Activated T-cell treated with anti-CD3 and anti-CD28 coated beads, Interleukin-2, amount 50 U/mL, for 48 hours (primary cell): ENCODE measurements at regions not wholly inside any gene's neighbourhood (a gene's known extent, or its start where the extent isn't known, plus 50 kb on each side); places are given as distances from the start of the nearest gene placed in this dataset.

ENCODE experiments used
- DNase-seq, 2 experiments: peaks; one replicate each; pipeline ENCODE4 v3.0.0-alpha.2; 2020

DNA sequence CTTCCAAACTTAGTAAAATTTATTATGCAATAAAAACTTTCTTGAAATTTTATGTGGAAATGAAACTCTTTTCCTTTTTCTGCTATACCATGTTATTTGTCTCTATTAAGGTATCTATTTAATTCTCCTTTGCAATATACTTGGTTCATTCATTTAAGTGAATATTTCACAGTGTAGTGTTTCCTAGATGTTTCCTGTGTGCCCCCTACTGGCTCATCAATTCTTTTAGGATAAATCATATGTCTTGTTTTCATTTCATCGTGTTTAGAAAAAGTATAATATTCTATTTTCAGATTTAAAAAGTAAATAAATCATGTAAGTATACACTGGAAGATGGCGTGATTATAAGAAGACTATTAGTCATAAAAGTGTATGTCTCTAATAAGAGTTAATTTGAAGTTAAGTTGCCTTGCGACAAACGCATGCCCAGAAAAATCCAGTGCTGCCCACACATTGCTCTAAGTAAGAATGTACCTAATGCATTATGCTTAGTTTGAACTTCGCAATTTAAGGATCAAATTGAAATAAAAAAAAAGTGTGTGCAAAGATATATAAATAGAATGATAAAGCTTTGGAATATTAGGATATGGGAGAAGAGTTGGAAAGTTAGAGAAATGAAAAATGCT lies 525.4 kb downstream of the KCNJ3 start:
- DNase-seq: no peak

DNA sequence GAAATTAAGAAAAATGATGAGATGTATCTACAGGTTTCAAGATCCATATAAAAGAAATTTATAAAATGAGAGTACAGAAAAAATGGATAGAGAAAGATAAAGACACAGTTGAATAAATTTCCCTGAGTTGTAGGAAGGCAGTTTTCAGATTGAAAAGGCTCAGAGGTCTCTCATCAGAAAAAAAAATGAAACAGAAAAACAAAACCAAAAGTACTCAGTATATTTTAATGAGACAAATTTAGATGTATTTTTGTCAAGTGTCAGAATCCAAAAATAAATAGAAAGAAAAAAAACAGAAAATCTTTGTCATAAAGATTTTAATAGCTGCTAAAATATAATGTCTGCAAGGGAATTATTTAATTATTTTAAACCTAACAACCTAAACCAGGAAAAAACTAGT lies 520.5 kb downstream of the KCNJ3 start:
- DNase-seq: no peak

DNA sequence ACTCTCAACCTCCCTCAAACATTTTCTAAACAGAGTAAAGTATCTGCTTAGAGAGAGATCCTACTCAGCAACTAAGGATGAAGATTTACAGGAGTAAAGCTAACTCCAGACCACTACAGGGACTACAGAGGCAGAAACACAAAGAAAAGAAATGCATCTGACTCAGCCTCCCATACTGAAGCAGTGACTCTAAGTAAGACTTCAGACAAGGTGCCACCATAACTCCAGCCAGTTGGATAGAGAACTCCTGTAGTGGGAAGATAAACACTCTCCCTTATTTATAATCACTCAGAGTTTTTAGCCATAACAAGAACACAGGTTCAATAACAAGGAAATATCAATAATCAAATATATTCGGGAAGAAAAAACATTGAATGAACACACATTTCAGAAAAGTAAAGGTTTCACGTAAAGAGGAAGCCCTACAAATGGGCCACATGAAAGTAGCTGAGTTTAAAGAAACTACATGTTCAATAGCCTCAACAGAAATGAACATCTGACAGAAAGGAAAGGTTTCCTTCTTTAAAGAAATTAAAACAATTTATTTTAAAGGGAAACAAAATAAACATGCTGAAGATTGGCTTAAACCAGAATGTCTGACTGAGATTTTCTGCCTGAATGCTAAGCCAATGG lies 519.9 kb downstream of the KCNJ3 start:
- DNase-seq: no peak

DNA sequence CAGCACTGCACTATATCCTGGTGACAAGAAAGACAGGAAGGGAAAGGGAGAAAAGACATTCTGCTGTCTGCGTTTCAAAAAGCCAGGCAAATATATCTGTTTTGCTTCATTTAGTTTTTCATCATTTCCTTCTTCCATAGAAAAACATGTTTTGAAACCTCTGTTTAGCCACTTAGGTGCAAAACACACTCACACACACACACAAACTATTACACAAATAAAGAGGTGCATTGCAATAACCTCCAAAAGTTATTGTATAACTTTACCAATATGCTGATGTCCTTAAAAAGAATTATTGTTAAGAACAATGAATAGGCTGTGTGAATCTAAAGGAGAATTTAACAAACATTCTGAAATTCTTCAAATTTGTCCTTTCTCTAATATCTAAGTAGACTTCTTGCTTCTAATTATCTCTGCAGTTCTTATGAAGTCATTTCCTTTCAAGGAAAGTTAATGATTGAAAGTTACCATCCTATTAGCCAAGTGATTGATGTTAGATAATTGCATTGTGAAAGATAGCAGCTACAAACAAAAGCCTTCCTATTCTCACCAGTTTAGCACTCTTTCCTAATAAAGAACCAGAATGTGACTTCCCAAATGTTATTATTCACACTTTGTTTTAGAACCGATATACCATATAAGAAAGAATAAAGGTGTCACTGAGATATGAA lies 516.7 kb downstream of the KCNJ3 start:
- DNase-seq: no peak

DNA sequence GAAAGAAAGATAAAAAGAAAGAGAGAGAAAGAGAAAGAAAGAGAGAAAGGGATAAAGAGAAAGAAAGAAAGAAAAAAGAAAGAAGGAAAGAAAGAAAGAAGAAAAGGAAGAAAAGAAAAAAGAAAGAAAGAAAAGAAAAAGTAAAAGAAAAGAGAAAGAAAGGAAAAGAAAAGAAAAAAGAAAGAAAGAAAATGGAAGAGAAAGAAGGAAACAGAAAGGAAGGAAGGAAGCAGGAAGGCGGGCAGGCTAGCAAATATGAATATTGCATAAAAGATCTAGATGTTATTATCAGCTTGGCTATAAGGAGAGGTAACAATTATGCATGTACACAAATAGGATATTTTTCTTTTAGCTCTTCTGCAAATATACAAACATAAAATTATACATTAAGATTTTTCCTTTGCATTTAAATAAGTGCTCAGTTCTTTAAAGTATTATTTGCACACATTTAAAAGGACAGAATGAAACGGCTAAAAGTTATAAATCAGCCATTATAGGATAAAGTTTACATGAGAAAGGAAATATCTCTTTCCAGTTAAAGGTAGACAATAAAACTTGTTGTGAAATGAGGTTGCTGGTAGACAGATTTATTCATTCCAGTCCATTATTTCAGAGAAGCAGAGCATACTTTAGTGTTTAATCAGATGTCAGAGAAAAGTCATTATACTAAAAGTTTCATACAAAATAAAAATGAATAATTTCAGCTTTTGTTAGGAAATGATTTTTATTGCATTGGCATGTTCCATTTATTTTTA lies 511.4 kb downstream of the KCNJ3 start:
- DNase-seq: no peak

DNA sequence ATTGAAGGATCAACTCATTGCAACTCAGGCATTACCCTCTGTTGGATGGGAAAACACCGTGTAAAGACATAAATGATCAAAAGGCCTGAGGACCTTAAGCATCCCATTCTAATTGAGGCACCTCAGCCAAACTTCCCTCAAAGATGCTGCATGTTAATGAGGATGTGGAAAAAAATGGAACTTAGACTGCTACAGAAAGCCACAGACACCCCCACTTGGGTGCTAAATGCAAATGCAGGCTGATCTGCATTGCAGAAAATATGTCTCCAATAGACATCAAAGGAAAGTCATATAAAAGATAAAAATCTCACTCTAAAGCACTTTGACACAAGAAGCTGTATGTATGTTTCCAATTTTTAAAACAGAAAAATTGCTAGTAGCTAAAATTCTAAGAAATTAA lies 504.7 kb downstream of the KCNJ3 start:
- no peak for DNase-seq

DNA sequence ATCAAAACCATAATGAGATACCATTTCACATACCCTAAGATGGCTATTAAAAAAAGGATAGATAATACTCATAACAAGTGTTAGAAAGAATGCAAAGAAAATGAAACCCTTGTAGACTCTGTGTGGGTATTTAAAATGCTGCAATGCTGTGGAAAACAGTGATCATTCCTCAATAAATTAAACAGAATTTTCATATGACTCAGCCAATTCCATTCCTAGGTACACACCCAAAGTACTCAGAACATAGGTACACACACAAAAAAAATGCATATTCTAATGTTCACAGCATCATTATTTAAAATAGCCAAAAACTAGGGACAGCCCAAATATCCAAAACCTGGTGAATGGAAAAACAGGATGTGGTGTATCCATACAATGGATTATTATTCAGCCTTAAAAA lies 502.3 kb downstream of the KCNJ3 start:
- no peak for DNase-seq

DNA sequence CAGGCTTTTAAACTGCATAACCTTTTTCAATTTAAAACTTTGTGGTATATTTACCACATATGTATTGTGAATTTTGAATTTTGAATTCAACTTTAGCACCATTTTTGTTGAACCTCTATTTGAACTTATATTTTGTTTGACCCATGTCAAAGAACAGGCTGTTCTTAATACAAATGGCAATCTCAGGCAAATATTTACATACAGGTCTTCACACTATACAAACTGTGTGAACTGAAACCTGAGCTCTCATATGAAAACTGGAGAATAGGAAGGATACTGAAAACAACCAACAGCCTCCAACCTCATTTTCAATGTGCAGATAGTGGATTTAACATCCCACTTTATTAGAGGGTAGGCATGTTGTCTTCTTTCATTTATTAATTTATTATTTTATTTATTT lies 491.8 kb downstream of the KCNJ3 start:
- DNase-seq: no peak

DNA sequence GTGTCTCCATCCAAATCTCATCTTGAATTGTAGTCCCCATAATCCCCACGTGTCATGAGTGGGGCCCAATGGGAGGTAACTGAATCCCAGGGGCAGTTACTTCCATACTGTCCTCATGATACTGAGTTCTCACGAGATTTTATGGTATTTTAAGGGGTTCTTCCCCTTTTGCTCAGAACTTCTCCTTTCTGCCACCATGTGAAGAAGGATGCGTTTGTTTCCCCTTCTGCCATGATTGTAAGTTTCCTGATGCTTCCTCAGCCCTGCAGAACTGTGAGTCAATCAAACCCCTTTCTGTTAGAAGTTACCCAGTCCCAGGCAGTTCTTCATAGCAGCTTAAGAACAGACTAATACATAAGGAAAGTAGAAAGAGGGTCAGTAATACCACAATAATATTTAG lies 480.4 kb downstream of the KCNJ3 start:
- DNase-seq: no peak

DNA sequence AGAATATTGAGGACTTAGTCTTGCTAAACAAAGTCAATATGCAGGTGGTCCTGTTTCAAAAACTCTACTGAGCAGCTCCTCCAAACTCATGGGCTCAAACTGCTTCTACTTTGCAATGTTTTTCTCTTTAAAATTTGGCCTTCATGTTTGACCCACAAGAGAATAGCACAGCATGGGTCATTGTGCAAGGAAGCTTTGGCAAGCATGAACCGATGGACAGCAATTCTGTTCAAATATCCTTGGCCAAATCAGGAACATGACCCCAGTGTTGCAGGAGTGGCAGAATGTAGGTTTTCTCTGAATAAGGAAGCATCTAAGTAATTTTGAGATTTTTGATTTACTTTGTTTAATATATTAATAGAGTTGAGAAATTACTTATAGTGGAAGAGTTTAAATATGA lies 477.9 kb downstream of the KCNJ3 start:
- no peak for DNase-seq

DNA sequence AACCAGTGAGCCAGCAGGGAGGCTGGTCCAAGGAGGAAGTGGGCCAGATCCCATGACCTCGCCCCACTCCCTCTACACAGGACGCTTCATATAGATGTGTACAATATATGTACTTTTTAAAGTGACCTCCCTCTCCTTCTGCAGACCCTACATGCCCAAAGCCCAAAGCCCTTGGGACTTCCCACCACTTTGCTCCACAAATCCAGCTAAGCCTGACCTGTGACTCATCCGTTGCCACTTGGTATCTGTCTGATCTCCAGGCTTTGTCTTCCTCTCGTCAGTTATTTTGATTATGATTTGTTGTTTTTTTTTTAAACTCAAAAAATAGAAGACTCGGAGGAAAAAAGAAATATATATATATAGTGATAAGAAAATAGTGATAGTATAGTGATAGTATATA lies 470.8 kb downstream of the KCNJ3 start:
- DNase-seq: no peak

DNA sequence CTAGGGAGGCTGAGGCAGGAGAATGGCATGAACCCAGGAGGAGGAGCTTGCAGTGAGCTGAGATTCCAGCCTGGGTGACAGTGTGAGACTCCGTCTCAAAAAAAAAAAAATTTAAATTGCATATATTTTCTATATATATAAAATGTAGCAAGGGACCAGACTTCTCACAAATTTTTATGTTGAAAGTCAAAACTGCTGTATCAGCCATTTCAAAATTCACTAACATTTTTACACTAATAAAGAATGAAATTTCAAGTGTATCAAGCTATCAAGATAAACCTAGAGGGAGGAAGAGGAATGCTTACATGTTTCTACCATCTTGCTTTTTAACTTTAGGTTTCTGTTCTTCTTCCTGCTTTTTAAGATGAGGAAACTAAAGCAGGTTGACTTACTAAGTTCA lies 464.0 kb downstream of the KCNJ3 start:
- no peak for DNase-seq

DNA sequence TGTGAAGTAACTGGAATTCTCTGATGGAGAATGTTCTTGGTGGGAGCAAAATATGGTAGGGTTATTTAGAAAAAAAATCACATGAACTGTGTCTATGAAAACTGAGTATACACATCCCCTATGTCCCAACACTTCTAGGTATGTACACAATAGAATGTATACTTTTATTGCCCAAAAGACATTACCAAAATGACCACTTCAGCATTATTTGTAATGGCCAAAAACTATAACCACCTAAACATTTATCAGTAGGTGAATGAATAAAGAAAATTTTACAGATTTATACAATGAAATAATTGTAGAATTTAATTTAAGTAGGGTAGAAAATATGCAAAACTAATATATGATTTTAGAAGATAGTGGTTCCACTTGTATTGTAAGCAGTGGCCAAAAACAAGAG lies 462.8 kb downstream of the KCNJ3 start:
- no peak for DNase-seq

DNA sequence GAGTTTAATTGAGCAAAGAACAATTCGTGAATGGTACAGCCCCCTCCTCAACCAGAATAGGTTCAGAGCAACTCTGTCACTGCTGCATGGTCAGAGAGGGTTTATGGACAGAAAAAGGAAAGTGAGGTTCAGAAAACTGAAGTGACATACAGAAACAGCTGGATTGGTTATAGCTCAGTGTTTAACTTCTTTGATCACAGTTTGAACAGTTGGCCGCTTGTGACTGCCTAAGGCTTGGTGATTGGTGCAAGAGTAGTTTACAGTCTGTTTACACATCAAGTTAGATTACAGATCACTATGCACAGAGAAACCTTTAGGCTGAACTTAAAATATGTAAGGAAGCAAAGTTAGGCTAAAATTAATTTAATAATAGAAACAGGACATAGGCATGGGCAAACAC lies 459.2 kb downstream of the KCNJ3 start:
- no peak for DNase-seq

DNA sequence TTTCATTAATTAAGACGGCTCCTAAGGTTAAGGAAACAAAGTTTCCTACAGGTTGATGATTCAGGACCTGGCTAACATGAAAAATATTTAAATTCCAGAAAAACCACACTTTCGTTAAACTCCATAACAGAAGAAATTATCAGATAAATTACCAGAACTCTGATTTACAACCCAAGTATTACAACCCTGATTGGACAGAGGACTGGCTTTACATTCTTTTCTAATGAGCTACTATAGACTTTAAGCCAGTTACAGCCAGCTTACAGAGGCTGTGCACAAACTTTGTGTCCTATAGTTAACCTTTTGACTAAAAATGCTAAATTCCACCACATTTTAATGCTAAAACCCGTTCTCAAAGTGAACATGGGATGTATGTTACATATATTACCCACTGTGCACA lies 458.6 kb downstream of the KCNJ3 start:
- no peak for DNase-seq

DNA sequence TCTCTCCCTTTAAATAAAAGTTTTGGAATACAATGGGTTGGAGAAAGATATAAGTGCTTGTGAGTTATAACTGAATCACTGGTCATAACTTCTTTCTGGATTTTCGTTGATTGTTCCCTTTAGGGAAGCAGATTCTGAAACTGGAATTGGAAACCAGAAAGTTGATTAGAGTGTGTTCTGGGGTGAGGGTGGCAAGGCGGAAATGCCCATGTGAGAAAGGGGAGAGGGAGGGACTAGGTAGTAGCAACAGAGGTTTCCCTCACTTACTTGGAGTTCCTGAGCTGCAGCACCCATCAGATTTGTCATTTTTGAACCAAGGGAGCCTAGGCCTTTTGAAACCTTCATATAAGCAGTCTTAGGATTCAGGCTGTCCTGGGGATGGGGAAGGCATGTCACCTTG lies 453.4 kb downstream of the KCNJ3 start:
- no peak for DNase-seq

DNA sequence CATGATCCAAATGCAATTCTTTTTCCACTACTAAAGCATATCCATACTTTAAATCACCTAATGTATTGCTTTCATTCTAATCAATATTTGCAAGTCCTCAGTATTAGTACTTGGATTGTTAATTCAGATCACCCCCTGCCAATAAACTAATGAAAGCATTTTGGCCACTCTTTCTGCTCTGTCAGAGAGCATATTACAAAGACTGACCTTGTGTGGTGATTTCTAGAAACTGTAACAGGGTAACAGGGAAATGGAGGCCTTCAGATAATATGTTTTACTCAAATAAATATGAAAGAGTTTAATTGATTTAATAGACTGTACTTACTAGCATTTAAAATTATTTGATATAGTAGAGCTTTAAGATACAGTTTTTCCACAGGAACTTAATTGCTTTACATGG lies 453.0 kb downstream of the KCNJ3 start:
- no peak for DNase-seq

DNA sequence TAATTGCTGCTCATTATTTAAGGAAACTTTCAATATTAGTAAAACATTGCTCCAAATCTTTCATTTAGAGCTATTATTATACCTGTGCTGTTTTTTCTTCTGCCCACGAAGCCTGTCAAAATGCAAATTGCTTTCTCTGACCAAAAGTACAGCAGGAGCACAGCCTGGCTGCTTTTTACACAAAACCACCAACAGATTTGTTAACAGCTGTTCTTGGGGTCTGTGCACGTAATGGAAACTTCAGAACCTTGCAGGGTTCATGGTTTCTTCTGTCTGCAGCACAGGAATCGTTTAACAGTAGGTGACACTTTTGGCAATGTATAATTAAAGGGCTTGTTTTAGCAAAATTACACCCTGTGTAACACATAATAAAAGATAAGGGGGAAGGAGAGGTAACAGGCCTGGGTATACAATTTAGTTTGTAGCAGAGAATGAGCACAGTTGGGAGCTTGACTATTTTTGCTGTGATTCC lies 447.3 kb downstream of the KCNJ3 start:
- no peak for DNase-seq

DNA sequence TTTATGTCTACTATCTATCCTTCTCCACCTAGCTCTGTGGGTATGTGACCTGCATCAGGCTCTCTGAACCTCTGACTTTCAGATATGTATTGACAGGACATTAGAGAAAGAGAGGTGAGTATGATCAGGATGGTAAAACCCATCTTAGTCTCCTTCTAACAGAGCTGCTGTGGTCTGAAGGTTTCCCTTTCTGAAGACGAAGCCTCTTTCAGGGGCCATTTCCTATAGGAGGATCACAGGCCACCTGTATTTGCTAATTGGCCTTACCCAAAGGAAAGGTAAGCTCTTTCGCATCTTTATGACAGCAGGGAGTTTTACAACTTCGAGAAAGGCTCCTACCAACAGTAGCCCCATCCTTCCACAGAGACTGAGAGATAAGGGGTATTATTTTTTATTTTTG lies 442.9 kb downstream of the KCNJ3 start:
- DNase-seq: no peak

DNA sequence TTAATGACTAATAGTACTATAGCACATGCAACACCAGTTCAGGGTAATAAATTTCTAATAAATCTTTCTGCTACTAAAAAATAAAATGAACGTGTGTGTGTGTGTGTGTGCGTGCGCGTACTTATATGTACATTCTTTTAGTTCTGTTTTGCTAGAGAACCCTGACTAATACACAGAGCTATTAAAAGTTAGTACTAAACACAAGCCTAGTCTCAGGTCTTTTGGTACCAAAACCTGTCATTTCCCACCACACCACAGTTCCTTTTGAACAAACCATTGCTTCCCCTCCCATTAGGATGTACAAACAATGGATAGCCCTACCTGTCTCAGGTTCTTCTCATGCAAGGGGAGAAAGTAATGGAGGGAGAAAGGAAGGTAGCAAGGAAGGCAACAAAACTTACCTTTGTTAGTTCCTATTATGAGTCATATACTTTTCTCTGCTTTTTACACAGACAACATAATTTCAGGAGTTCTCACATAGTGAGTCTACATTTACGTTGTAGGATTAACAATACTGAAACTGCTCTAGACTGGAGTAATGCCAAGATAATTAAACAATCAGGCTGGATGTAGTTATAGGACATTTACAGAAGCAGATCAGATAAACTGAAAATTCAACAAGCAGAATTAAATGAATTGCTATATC lies 427.2 kb downstream of the KCNJ3 start:
- no peak for DNase-seq

DNA sequence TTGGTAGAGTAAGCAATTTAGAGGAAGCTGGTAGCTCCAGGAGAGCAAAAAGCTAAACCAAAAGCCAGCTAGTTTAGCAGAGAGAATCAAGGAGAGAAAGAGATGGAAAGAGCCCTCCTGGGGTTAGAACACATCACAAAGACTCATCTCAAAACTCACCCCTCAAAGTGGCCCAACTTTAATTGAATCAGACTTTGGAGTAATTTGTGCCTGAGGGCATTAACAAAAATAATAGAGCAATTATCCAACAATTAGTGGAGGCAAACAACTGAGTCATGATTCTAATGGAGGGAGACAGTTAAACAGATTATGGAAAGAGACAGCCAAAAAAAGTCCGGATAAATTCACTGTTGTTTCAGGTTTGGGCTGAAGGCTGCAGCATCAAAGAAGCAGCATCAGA lies 417.4 kb downstream of the KCNJ3 start:
- DNase-seq: no peak

DNA sequence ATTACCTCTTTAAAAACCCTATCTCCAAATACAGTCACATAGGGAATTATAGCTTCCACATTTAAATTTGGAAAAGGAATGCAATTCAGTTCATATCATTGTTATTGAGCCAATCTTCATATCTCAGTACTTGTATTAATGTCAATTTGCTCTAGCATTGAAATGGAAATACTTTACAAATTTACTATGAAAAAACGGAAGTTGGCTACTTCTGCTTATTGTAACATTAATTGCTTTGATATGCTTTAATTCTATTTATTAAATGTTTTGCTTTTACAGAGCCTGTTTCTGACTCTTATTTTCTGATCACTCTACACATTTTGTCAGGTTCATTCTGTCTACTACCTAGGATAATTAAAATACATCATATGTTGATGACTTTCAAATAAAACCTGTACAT lies 412.6 kb downstream of the KCNJ3 start:
- DNase-seq: no peak

DNA sequence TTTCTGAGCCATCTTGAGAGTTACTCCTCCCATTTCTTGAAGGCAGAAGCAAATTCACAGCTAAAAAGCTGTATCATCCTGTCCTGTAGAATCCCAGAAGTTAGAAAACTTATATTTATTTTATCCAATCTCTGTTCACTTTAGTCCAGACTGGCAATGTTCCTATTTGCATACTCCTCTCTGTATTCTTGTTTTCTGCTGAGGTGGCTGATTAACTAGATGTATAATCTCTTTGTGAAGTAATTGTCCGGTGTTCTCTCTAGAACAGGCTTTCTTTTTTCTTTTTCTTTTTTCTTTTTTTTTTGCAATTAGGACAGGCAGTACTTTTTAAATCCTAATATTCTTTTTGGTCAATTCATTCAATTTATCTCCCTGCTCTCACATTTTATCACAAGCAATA lies 411.0 kb downstream of the KCNJ3 start:
- DNase-seq: no peak
